HEK293 (cell line): ENCODE measurements at regions not wholly inside any gene's neighbourhood (a gene's known extent, or its start where the extent isn't known, plus 50 kb on each side); places are given as distances from the start of the nearest gene placed in this dataset.

Experiments
- SALL2 ChIP-seq: fragments of 450-650 bp; formaldehyde crosslinking; IDR thresholded peaks from 2 replicates; pipeline ENCODE4 v1.5.0; 2017; ENCODE audit warnings: missing biosample characterization, mild to moderate bottlenecking, missing genetic modification characterization, borderline replicate concordance
- ZFP37 ChIP-seq: fragments of 450-650 bp; formaldehyde crosslinking; IDR thresholded peaks from 2 replicates; pipeline ENCODE4 v1.5.1; 2016; ENCODE audit warnings: missing biosample characterization, missing genetic modification characterization
- ZNF274 ChIP-seq, 2 experiments: fragments of 200-500 bp in 1 of 2; fragments of 450-650 bp in 1 of 2; sonication (Bioruptor generic) in 1 of 2; formaldehyde crosslinking in 1 of 2; IDR thresholded peaks; 2 replicates each; pipeline versions ENCODE4 v1.5.1 to v1.6.1; 2014 to 2016; ENCODE audit warnings: borderline replicate concordance in 1 of 2, inconsistent platforms in 1 of 2, low read length in 1 of 2, missing biosample characterization in 1 of 2, missing genetic modification characterization in 1 of 2
- ZNF670 ChIP-seq: fragments of 450-650 bp; formaldehyde crosslinking; IDR thresholded peaks from 2 replicates; pipeline ENCODE4 v1.5.1; 2016; ENCODE audit warnings: missing biosample characterization, missing genetic modification characterization, low read depth
- TF ChIP-seq, protein P1 (sequence below): fragments of 450-650 bp; formaldehyde crosslinking; IDR thresholded peaks from 2 replicates; pipeline ENCODE4 v1.5.1; 2017; ENCODE audit warnings: missing biosample characterization, missing genetic modification characterization
- TF ChIP-seq, protein P2 (sequence below): fragments of 450-650 bp; formaldehyde crosslinking; IDR thresholded peaks from 2 replicates; pipeline ENCODE4 v1.5.1; 2016; ENCODE audit warnings: missing biosample characterization, missing genetic modification characterization

DNA sequence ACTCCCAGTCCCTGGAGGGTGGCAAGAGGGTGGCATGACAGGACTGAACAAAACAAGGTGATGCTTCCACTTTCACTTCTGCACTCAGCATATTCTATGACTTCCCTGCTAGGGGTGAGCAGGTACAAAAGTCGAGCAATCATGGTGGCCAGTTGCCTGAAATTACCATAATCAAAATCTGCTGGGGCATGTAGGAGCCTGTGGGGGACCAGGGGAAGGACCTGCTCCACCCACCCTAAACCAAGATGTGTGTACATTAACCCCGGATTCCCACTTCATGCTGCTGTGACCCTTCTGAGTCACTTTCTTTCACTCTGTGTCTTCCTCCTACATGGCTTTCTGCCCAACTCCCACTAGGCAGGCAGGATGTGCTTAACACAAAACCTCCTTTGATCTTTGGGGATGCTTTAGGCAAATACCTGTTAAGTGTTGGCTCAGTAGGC, 73.3 kb upstream of the PHF24 start:
- TF ChIP-seq, protein P1, sequence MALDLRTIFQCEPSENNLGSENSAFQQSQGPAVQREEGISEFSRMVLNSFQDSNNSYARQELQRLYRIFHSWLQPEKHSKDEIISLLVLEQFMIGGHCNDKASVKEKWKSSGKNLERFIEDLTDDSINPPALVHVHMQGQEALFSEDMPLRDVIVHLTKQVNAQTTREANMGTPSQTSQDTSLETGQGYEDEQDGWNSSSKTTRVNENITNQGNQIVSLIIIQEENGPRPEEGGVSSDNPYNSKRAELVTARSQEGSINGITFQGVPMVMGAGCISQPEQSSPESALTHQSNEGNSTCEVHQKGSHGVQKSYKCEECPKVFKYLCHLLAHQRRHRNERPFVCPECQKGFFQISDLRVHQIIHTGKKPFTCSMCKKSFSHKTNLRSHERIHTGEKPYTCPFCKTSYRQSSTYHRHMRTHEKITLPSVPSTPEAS = no peak
- no peak for TF ChIP-seq SALL2 (tag by site-specific recombination)
- TF ChIP-seq, protein P2, sequence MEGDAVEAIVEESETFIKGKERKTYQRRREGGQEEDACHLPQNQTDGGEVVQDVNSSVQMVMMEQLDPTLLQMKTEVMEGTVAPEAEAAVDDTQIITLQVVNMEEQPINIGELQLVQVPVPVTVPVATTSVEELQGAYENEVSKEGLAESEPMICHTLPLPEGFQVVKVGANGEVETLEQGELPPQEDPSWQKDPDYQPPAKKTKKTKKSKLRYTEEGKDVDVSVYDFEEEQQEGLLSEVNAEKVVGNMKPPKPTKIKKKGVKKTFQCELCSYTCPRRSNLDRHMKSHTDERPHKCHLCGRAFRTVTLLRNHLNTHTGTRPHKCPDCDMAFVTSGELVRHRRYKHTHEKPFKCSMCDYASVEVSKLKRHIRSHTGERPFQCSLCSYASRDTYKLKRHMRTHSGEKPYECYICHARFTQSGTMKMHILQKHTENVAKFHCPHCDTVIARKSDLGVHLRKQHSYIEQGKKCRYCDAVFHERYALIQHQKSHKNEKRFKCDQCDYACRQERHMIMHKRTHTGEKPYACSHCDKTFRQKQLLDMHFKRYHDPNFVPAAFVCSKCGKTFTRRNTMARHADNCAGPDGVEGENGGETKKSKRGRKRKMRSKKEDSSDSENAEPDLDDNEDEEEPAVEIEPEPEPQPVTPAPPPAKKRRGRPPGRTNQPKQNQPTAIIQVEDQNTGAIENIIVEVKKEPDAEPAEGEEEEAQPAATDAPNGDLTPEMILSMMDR (tag by site-specific recombination) = no peak
- no peak for TF ChIP-seq ZFP37 (tag by site-specific recombination)
- TF ChIP-seq ZNF274 (IDR thresholded peaks at IDR 0.05; ENCODE audit: low read length) = no peak
- no peak for TF ChIP-seq ZNF274 (tag by site-specific recombination; IDR thresholded peaks at IDR 0.05; ENCODE audit: borderline replicate concordance)
- TF ChIP-seq ZNF670 = no peak
